H1 (cell line): ENCODE measurements at regions not wholly inside any gene's neighbourhood (a gene's known extent, or its start where the extent isn't known, plus 50 kb on each side); places are given as distances from the start of the nearest gene placed in this dataset.

Experiments
- CTCF ChIA-PET: fragments of 300-600 bp; sonication (Branson Sonifier 250); formaldehyde crosslinking; loops from one replicate; lab custom pipeline; 2021; ENCODE audit not compliant: partially characterized antibody; lab: Charles Lee
- POLR2A ChIA-PET: fragments of 300-600 bp; sonication (Branson Sonifier 250); formaldehyde crosslinking; loops from one replicate; lab custom pipeline; 2021; ENCODE audit warnings: inconsistent platforms; ENCODE audit not compliant: partially characterized antibody; lab: Charles Lee
- DNase-seq, 2 experiments: peaks; one replicate each; pipeline versions ENCODE4 v3.0.0 to v3.0.0-alpha.2; 2010 to 2022; ENCODE audit warnings: low spot score in 2 of 2, low read depth in 1 of 2, mixed read lengths in 1 of 2
- FAIRE-seq: peaks from 2 replicates; lab custom pipeline; 2011; peaks lifted over from hg19 to GRCh38; lab: Jason Lieb, UNC
- H2AFZ ChIP-seq: 2 replicates; pipeline ENCODE4 v1.8.1; 2012; ENCODE audit warnings: low read length, inconsistent platforms
- H2AK5ac ChIP-seq: 2 replicates; pipeline ENCODE4 v1.6.1; 2013; ENCODE audit warnings: low read depth, low read length
- H2BK120ac ChIP-seq: replicated peaks from 2 replicates; pipeline ENCODE3; 2013; ENCODE audit warnings: low read depth, low read length, inconsistent platforms
- H2BK12ac ChIP-seq: 2 replicates; pipeline ENCODE4 v1.6.1; 2013; ENCODE audit warnings: low read depth, low read length
- H2BK15ac ChIP-seq: 2 replicates; pipeline ENCODE4 v1.6.1; 2013; ENCODE audit warnings: low read length
- H2BK20ac ChIP-seq: 2 replicates; pipeline ENCODE4 v1.6.1; 2013; ENCODE audit warnings: low read length
- H2BK5ac ChIP-seq: 2 replicates; pipeline ENCODE4 v1.6.1; 2013; ENCODE audit warnings: low read depth, low read length
- H3K14ac ChIP-seq: 2 replicates; pipeline ENCODE4 v1.6.1; 2013; ENCODE audit warnings: inconsistent platforms; ENCODE audit not compliant: insufficient read length
- H3K18ac ChIP-seq: 2 replicates; pipeline ENCODE4 v1.6.1; 2013; ENCODE audit warnings: low read length; ENCODE audit errors: extremely low read depth
- H3K23ac ChIP-seq: 2 replicates; pipeline ENCODE4 v1.6.1; 2013; ENCODE audit warnings: inconsistent platforms; ENCODE audit not compliant: insufficient read length
- H3K23me2 ChIP-seq: 2 replicates; pipeline ENCODE4 v1.6.1; 2013; ENCODE audit warnings: low read depth, low read length
- H3K27ac ChIP-seq: 2 replicates; pipeline ENCODE4 v1.6.1; 2011; ENCODE audit warnings: low read depth, low read length, inconsistent platforms
- H3K27me3 ChIP-seq, 4 experiments: replicated peaks in 1 of 4; 1 replicate in 1 of 4; 2 replicates in 3 of 4; pipeline versions ENCODE4 v1.6.1 to v1.8.1; 2011 to 2013; ENCODE audit warnings: low read length in 3 of 4, mild to moderate bottlenecking in 3 of 4, inconsistent platforms in 2 of 4, mixed read lengths in 2 of 4, moderate library complexity in 1 of 4; ENCODE audit not compliant: control insufficient read depth in 3 of 4, insufficient read depth in 3 of 4; ENCODE audit errors: extremely low read depth in 1 of 4
- H3K36me3 ChIP-seq, 4 experiments: 2 replicates each; pipeline versions ENCODE4 v1.6.1 to v1.8.1; 2011 to 2013; ENCODE audit warnings: mild to moderate bottlenecking in 4 of 4, low read length in 3 of 4, moderate library complexity in 2 of 4, control low read depth in 1 of 4, inconsistent platforms in 1 of 4; ENCODE audit not compliant: insufficient read depth in 4 of 4, control insufficient read depth in 2 of 4
- H3K4ac ChIP-seq: replicated peaks from 2 replicates; pipeline ENCODE3; 2013; ENCODE audit warnings: low read length, low read depth, mixed read lengths, inconsistent platforms; ENCODE audit not compliant: insufficient read length
- H3K4me1 ChIP-seq, 4 experiments: replicated peaks in 1 of 4; 1 replicate in 1 of 4; 2 replicates in 3 of 4; pipeline versions ENCODE4 v1.6.1 to v1.8.1; 2011 to 2013; ENCODE audit warnings: low read length in 3 of 4, inconsistent platforms in 2 of 4, mixed read lengths in 1 of 4; ENCODE audit not compliant: insufficient read depth in 4 of 4, control insufficient read depth in 3 of 4
- H3K4me2 ChIP-seq, 2 experiments: 2 replicates each; pipeline versions ENCODE4 v1.6.1 to v1.8.1; 2011 to 2013; ENCODE audit warnings: low read depth in 2 of 2, low read length in 2 of 2, control low read depth in 1 of 2, inconsistent platforms in 1 of 2, mild to moderate bottlenecking in 1 of 2; ENCODE audit not compliant: insufficient read depth in 1 of 2
- H3K4me3 ChIP-seq, 4 experiments: fragments of 200-600, 300-600 bp in 1 of 4; sonication (generic), shearing (Covaris generic), sonication (Bioruptor Twin) in 1 of 4; 2 replicates each; pipeline versions ENCODE4 v1.5.1 to v1.8.1; 2011 to 2016; ENCODE audit warnings: low read length in 4 of 4, low read depth in 3 of 4, control low read depth in 2 of 4, inconsistent platforms in 2 of 4, mild to moderate bottlenecking in 2 of 4, mixed read lengths in 1 of 4, moderate library complexity in 1 of 4; ENCODE audit not compliant: insufficient read depth in 2 of 4; ENCODE audit errors: extremely low read depth in 1 of 4
- H3K56ac ChIP-seq: replicated peaks from 2 replicates; pipeline ENCODE3; 2013; ENCODE audit warnings: low read depth, mild to moderate bottlenecking, mixed read lengths, low read length, inconsistent platforms; ENCODE audit not compliant: insufficient read length
- H3K79me1 ChIP-seq: 2 replicates; pipeline ENCODE4 v1.6.1; 2013; ENCODE audit warnings: low read depth, low read length, control low read depth
- H3K79me2 ChIP-seq, 2 experiments: 2 replicates each; pipeline versions ENCODE4 v1.6.1 to v1.8.1; 2012 to 2013; ENCODE audit warnings: low read length in 2 of 2, mild to moderate bottlenecking in 2 of 2, inconsistent platforms in 1 of 2; ENCODE audit not compliant: insufficient read depth in 2 of 2, control insufficient read depth in 1 of 2
- H3K9ac ChIP-seq, 4 experiments: replicated peaks in 1 of 4; 1 replicate in 1 of 4; 2 replicates in 3 of 4; pipeline versions ENCODE4 v1.6.1 to v1.8.1; 2011 to 2013; ENCODE audit warnings: low read depth in 3 of 4, low read length in 3 of 4, control low read depth in 2 of 4, mild to moderate bottlenecking in 2 of 4, moderate library complexity in 2 of 4, inconsistent platforms in 1 of 4; ENCODE audit errors: extremely low read depth in 1 of 4
- H3K9me3 ChIP-seq, 2 experiments: 2 replicates each; pipeline versions ENCODE4 v1.6.1 to v1.8.1; 2012 to 2013; ENCODE audit warnings: mild to moderate bottlenecking in 2 of 2, moderate library complexity in 2 of 2, control low read depth in 1 of 2, inconsistent platforms in 1 of 2, low read depth in 1 of 2, low read length in 1 of 2, mixed read lengths in 1 of 2; ENCODE audit not compliant: insufficient read depth in 2 of 2
- H4K20me1 ChIP-seq, 2 experiments: replicated peaks in 1 of 2; 2 replicates each; pipeline versions ENCODE3 to v1.8.1; 2011 to 2013; ENCODE audit warnings: inconsistent platforms in 2 of 2, low read length in 2 of 2, mild to moderate bottlenecking in 1 of 2; ENCODE audit not compliant: insufficient read depth in 2 of 2, control insufficient read depth in 1 of 2
- H4K5ac ChIP-seq: 2 replicates; pipeline ENCODE4 v1.6.1; 2013; ENCODE audit warnings: low read length, low read depth, mixed read lengths, inconsistent platforms; ENCODE audit not compliant: insufficient read length
- H4K8ac ChIP-seq: 2 replicates; pipeline ENCODE4 v1.8.0; 2013; ENCODE audit warnings: mild to moderate bottlenecking, moderate library complexity, low read length, inconsistent platforms; ENCODE audit not compliant: insufficient read depth; ENCODE audit errors: extremely low read depth
- H4K91ac ChIP-seq: replicated peaks from 2 replicates; pipeline ENCODE3; 2013; ENCODE audit warnings: low read length, mixed read lengths, inconsistent platforms; ENCODE audit not compliant: insufficient read length
- CHD1 ChIP-seq: IDR thresholded peaks from 2 replicates; pipeline ENCODE4 v1.6.1; 2012; ENCODE audit warnings: low read depth, low read length, improper control_type of control experiment
- HDAC6 ChIP-seq: IDR thresholded peaks from one replicate; pipeline ENCODE4 v1.7.1; 2012; ENCODE audit warnings: low read depth, mild to moderate bottlenecking, inconsistent platforms, low read length, moderate library complexity
- KDM4A ChIP-seq: IDR thresholded peaks from one replicate; pipeline ENCODE4 v1.7.1; 2012; ENCODE audit warnings: low read depth, mild to moderate bottlenecking, moderate library complexity, low read length, inconsistent platforms; ENCODE audit not compliant: severe bottlenecking
- MAFK ChIP-seq: IDR thresholded peaks from 2 replicates; pipeline ENCODE4 v1.6.1; 2012; ENCODE audit warnings: low read depth, mild to moderate bottlenecking, improper control_type of control experiment, low read length
- WGBS, 2 experiments: shearing (Covaris generic) in 1 of 2; methylation state at CpG; one replicate each; pipeline versions ENCODE4 v1.1.6 to v1.1.7; 2013 to 2015; ENCODE audit warnings: low lambda C conversion rate in 2 of 2, mixed read lengths in 2 of 2, inconsistent platforms in 1 of 2, low coverage in 1 of 2, missing lambda C conversion rate in 1 of 2; ENCODE audit not compliant: insufficient replicate concordance in 2 of 2, insufficient coverage in 1 of 2, insufficient read length in 1 of 2; ENCODE audit errors: extremely low coverage in 1 of 2, missing lambda C conversion rate in 1 of 2; 5-methylcytosine and 5-hydroxymethylcytosine counted together
- TF ChIP-seq, protein P1 (sequence below): IDR thresholded peaks from 2 replicates; pipeline ENCODE4 v1.6.1; 2011; ENCODE audit warnings: low read depth, mild to moderate bottlenecking, low read length; ENCODE audit not compliant: insufficient read depth

DNA sequence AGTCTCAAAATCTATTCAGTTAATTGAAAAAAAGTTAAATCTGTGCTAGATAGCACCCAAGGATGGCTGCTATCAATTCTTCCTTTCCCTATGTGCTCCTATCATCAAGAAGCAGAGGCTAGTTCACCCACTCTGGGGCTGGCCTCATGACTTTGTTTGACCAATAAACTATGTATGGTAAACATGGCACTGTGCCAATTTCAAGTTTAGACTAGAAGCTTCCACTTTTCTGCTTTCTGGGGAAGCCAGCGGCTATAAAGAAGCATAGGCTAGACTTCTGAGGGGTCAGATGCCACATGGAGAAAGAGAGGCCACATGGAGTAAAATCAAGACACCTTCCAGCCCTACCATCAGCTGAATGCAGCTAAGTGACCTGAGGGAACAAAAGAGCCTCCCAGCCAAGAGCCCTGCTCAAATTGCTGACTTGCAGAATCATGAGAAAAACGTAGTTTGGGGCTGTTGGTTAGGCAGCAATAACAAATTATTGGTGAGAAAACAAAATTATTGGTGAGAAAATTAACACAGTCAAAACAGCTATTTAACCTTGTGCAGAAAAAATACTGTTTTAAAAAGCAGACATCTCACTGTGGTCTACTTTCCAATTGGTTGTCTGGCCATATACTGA, 86.5 kb upstream of the SLC14A2 start:
- H2AFZ ChIP-seq, result no peak overlapping the region
- H3K9me3 ChIP-seq, result no peaks in the 10 kb centered on the region
- no peak overlapping the region for H3K4me3 ChIP-seq
- H4K8ac ChIP-seq, result no peak overlapping the region
- H2BK15ac ChIP-seq, result no peak overlapping the region
- 90% methylated on average over 2 of the region's 2 CpGs; no CpG with 5 or more reads in 1 of the 2 experiments for WGBS, 2 experiments
- no peaks in the 10 kb centered on the region for H3K79me2 ChIP-seq
- no peak overlapping the region for H3K4ac ChIP-seq
- no peak overlapping the region for H2BK12ac ChIP-seq
- no peak for DNase-seq
- H3K9ac ChIP-seq, result no peak overlapping the region
- no peak for TF ChIP-seq CHD1
- TF ChIP-seq KDM4A, result no peak
- TF ChIP-seq MAFK, result peak; percentile 77
- TF ChIP-seq, protein P1, sequence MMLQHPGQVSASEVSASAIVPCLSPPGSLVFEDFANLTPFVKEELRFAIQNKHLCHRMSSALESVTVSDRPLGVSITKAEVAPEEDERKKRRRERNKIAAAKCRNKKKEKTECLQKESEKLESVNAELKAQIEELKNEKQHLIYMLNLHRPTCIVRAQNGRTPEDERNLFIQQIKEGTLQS, result no peak
- no peak for TF ChIP-seq HDAC6
- TF ChIP-seq, all 59 proteins: peak for 1
- Histone ChIP-seq H2BK5ac (no peak overlapping the region), H2AK5ac (no peak overlapping the region), H3K27me3 (no peaks in the 10 kb centered on the region), H3K56ac (no peak overlapping the region), H3K4me2 (no peak overlapping the region), H3K4me1 (no peaks in the 10 kb centered on the region; a peak in 1 of 7 replicates), H4K5ac (no peak overlapping the region), H3K14ac (no peak overlapping the region), H3K79me1 (no peaks in the 10 kb centered on the region), H3K18ac (no peak overlapping the region), H3K23ac (no peak overlapping the region), H2BK20ac (no peak overlapping the region), H4K91ac (no peak overlapping the region), H3K36me3 (no peaks in the 10 kb centered on the region), H3K23me2 (no peaks in the 10 kb centered on the region), H2BK120ac (no peak overlapping the region), H3K27ac (no peak overlapping the region), H4K20me1 (no peaks in the 10 kb centered on the region)
- ChIA-PET CTCF (interaction anchor here (0.9 kb wide), 1 partner anchor 43 kb away, joined by 3 read pairs; no protein-coding TSS in a partner anchor), POLR2A (no interaction called here)
- FAIRE-seq, result no peak
